ENCODE measurements at regions not wholly inside any gene's neighbourhood (a gene's known extent, or its start where the extent isn't known, plus 50 kb on each side); places are given as distances from the start of the nearest gene placed in this dataset.
"Not testable (repeated sequence)": the region's sequence is repeated elsewhere in the genome, so short reads cannot be mapped to it uniquely, and the experiment has no call there.

DNA sequence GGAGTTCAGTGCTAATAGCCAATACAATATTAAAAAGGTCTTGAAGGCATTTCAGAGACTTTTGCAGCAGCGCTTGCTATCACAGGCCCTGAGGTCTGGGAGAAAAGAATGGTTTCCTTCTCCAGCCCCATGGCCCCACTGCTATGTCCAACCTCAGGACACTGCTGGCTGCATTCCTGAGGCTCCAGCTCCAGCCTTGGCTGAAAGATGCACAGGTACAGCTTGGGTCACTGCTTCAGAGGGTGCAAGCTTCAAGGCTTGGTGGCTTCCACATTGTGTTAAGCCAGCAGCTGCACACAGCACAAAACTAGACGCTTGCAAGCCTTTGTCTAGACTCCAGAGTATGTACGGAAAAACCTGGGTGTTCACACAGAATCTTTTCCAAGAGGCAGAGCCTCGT lies 589.2 kb downstream of the CWH43 start:
- DNase-seq (ENCODE audit: low read depth): not testable (repeated sequence)

DNA sequence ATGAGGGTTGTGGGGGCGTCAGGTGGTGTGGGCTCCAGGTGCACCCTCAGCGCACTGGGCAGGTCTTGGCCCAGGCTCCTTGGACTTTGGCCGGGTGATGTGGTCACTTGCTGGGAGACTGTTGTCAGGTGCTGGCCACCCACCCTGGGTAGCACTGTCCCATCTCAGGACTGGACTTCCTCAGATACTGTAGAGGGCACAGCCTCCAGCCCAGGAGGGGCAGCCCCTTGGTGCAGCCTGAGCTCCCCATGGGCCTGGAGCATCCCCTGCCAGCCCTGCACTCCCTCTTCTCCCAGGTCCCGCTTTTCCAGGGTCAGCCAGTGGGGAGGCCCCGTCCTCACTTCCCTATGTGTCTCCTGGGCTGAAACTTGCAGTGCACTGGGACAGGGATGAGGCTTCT lies 592.3 kb downstream of the CWH43 start:
- not testable (repeated sequence) for DNase-seq (ENCODE audit: low read depth)

DNA sequence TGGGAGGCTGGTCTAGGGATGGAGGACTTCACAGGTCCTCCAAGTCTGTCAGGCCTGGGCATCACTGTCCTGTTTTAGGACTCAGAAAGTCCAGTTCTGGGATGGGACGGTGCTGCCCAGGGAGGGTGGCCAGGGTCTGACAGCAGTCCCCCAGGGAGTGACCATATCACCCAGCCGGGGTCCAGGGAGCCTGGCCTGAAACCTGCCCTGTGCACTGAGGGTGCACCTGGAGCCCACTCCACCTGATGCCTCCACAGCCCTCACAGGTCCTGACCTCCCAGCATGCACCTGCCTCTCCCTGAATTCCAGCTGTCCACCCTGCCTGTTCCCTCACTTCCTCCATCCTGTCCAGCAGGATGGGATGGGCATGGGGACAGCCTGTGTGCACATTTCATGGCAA lies 592.8 kb downstream of the CWH43 start:
- not testable (repeated sequence) for DNase-seq (ENCODE audit: low read depth)

DNA sequence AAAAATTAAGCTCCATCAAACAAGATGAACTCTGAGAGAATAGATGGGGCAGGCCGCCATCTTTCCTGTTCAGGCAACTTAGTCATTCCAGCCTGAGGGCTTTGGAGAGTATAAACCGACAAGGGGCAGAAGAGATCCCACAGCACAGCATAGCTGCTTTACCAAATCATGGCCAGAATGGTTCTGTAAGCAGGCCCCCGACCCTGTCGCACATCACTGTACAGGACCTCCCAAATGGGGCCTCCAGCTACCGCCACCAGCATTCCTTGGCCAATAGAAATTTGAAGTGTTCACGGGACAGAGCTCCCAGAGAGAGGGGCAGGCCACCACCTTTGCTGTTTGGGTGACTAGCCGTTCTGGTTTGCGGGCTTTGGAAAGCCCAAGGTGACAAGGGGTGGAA lies 594.1 kb downstream of the CWH43 start:
- DNase-seq (ENCODE audit: low read depth): not testable (repeated sequence)

DNA sequence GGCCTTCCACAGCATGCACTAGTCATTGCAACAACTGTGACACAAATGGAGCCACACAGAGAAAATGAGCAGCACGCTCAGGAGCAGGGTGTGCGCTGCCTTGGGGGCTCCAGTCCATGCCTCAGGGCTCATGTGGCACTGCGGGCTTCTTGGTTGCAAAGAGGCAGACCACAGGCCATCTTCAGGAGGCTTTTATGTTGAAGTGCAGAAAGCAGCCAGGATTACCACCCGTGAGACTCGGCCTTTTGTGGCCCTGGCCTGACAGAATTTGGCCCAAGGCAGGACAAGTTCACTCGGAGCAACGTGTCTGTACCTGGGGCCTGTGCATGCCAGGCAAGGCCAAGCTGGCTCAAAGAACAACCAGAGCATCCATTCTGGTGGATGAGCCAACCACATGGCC lies 602.3 kb downstream of the CWH43 start:
- DNase-seq (ENCODE audit: low read depth): not testable (repeated sequence)

DNA sequence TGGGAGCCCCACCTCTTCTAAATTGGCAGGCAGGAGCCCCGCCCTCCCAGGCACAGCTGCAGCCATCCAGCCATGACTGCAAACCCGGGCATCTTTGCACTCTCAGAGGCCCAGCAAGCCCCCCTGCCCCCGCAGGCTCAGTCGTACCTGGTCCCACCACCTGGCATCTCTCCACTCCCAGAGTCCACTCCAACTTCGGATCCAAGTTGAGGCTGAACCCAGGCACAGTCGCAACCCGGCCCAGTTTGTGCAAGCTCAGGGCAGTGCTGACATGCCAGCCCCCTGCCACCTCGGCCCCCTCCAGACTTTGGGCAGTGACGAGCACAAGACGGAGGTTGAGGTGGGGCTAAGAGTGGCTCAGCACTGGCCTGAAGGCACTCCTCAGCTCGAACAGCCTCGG lies 632.4 kb downstream of the CWH43 start:
- DNase-seq (ENCODE audit: low read depth): not testable (repeated sequence)

DNA sequence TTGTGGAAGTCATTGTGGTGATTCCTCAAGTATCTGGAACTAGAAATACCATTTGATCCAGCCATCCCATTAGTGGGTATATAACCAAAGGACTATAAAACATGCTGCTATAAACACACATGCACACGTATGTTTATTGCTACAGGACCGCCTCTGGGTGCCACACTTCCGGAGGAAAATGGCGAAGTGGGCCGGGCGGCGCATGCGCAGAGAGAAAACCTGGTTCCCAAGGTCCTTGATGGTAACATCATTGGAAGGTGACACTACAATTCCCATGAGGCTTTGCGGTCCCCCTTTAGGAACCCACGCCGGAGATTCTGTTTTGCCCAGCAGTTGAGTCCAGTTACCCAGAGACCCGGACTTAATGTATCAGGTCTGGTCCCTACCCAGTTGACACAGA lies 640.4 kb downstream of the CWH43 start:
- DNase-seq (ENCODE audit: low read depth): not testable (repeated sequence)
